IMR-90 (cell line): ENCODE measurements at regions not wholly inside any gene's neighbourhood (a gene's known extent, or its start where the extent isn't known, plus 50 kb on each side); places are given as distances from the start of the nearest gene placed in this dataset.

Experiments used
- ATAC-seq: fragments of 200-7000 bp; cut with Tn5 transposase; 2 replicates; pipeline ENCODE4 v1.9.1; 2020; ENCODE audit warnings: low read depth, mild to moderate bottlenecking, moderate library complexity
- BruUV-seq: library from RNA; stranded (reverse); fragments of 400-500 nt; replicated peaks from 2 replicates; lab custom pipeline; 2021; lab: Mats Ljungman, UMichigan
- CTCF ChIA-PET: fragments of 300-600 bp; formaldehyde crosslinking; extraction: SDS; loops from one replicate; lab custom pipeline; 2021; ENCODE audit warnings: antibody characterized with exemption; lab: Yijun Ruan, JAX
- POLR2A ChIA-PET: fragments of 300-600 bp; sonication (Branson Sonifier 250); formaldehyde crosslinking; loops from one replicate; lab custom pipeline; 2022; ENCODE audit warnings: antibody characterized with exemption; ENCODE audit not compliant: unreplicated experiment; lab: Charles Lee
- DNase-seq: peaks from one replicate; pipeline ENCODE4 v3.0.0; 2013
- H2AFZ ChIP-seq: replicated peaks from 2 replicates; pipeline ENCODE3; 2013; ENCODE audit warnings: low read length, mild to moderate bottlenecking; ENCODE audit not compliant: poor library complexity
- H2AK5ac ChIP-seq: 2 replicates; pipeline ENCODE4 v1.6.1; 2013; ENCODE audit warnings: low read depth, low read length, inconsistent platforms
- H2AK9ac ChIP-seq: replicated peaks from 2 replicates; pipeline ENCODE3; 2013; ENCODE audit warnings: mild to moderate bottlenecking, low read depth, low read length, moderate library complexity; ENCODE audit not compliant: poor library complexity
- H2BK120ac ChIP-seq: 2 replicates; pipeline ENCODE4 v1.6.1; 2013; ENCODE audit warnings: low read depth, low read length, inconsistent platforms
- H2BK15ac ChIP-seq: 3 replicates; pipeline ENCODE4 v1.6.1; 2013; ENCODE audit warnings: low read depth, low read length, inconsistent platforms
- H2BK20ac ChIP-seq: 2 replicates; pipeline ENCODE4 v1.6.1; 2013; ENCODE audit warnings: low read depth, mild to moderate bottlenecking, inconsistent platforms, low read length, moderate library complexity
- H2BK5ac ChIP-seq: 2 replicates; pipeline ENCODE4 v1.6.1; 2013; ENCODE audit warnings: mild to moderate bottlenecking, low read depth, low read length, inconsistent platforms; ENCODE audit not compliant: poor library complexity, severe bottlenecking
- H3K14ac ChIP-seq: replicated peaks from 2 replicates; pipeline ENCODE4 v1.6.1; 2013; ENCODE audit warnings: low read depth, low read length, inconsistent platforms
- H3K18ac ChIP-seq: 2 replicates; pipeline ENCODE4 v1.6.1; 2013; ENCODE audit warnings: low read depth, low read length, control low read depth
- H3K23ac ChIP-seq: 2 replicates; pipeline ENCODE4 v1.6.1; 2013; ENCODE audit warnings: low read depth, low read length, inconsistent platforms
- H3K27ac ChIP-seq: 2 replicates; pipeline ENCODE4 v1.5.1; 2013; ENCODE audit warnings: mild to moderate bottlenecking, control low read depth, low read length; ENCODE audit not compliant: insufficient read depth
- H3K27me3 ChIP-seq: 2 replicates; pipeline ENCODE4 v1.6.1; 2013; ENCODE audit warnings: low read length; ENCODE audit not compliant: control insufficient read depth, insufficient read depth
- H3K36me3 ChIP-seq: 2 replicates; pipeline ENCODE4 v1.6.1; 2013; ENCODE audit warnings: low read length, mixed read lengths; ENCODE audit not compliant: control insufficient read depth, insufficient read depth
- H3K4ac ChIP-seq: 2 replicates; pipeline ENCODE4 v1.6.1; 2013; ENCODE audit warnings: low read depth, low read length, inconsistent platforms
- H3K4me1 ChIP-seq: 2 replicates; pipeline ENCODE4 v1.6.1; 2013; ENCODE audit warnings: low read length, mixed read lengths; ENCODE audit not compliant: control insufficient read depth, insufficient read depth
- H3K4me2 ChIP-seq: 2 replicates; pipeline ENCODE4 v1.6.1; 2013; ENCODE audit warnings: low read depth, mild to moderate bottlenecking, control low read depth, low read length, moderate library complexity
- H3K4me3 ChIP-seq: 2 replicates; pipeline ENCODE4 v1.5.1; 2013; ENCODE audit warnings: low read depth, mild to moderate bottlenecking, control low read depth, low read length, moderate library complexity; ENCODE audit not compliant: insufficient read depth
- H3K56ac ChIP-seq: 2 replicates; pipeline ENCODE4 v1.6.1; 2013; ENCODE audit warnings: low read length, inconsistent platforms; ENCODE audit not compliant: insufficient read depth; ENCODE audit errors: extremely low read depth
- H3K79me1 ChIP-seq, 2 experiments: 2 replicates each; pipeline ENCODE4 v1.6.1; 2013; ENCODE audit warnings: low read length in 2 of 2, inconsistent platforms in 1 of 2, low read depth in 1 of 2
- H3K9ac ChIP-seq: 2 replicates; pipeline ENCODE4 v1.6.1; 2013; ENCODE audit warnings: low read depth, low read length, control low read depth
- H3K9me1 ChIP-seq: 2 replicates; pipeline ENCODE4 v1.6.1; 2013; ENCODE audit warnings: low read length, inconsistent platforms; ENCODE audit not compliant: insufficient read depth
- H3K9me3 ChIP-seq: 2 replicates; pipeline ENCODE4 v1.6.1; 2013; ENCODE audit warnings: low read length; ENCODE audit not compliant: control insufficient read depth, insufficient read depth
- H4K20me1 ChIP-seq: 2 replicates; pipeline ENCODE4 v1.6.1; 2013; ENCODE audit warnings: low read length, inconsistent platforms; ENCODE audit not compliant: insufficient read depth
- H4K5ac ChIP-seq: 2 replicates; pipeline ENCODE4 v1.6.1; 2013; ENCODE audit warnings: mild to moderate bottlenecking, low read depth, low read length, control low read depth
- H4K8ac ChIP-seq, 2 experiments: 2 replicates each; pipeline ENCODE4 v1.6.1; 2013; ENCODE audit warnings: low read depth in 2 of 2, low read length in 2 of 2, control low read depth in 1 of 2, inconsistent platforms in 1 of 2
- H4K91ac ChIP-seq: 2 replicates; pipeline ENCODE4 v1.6.1; 2013; ENCODE audit warnings: low read depth, low read length, inconsistent platforms; ENCODE audit not compliant: insufficient read depth
- FOS ChIP-seq: fragments of 150-350 bp; IDR thresholded peaks from 2 replicates; pipeline ENCODE4 v1.6.1; 2016; ENCODE audit warnings: low read depth, low read length
- MAFK ChIP-seq: IDR thresholded peaks from 2 replicates; pipeline ENCODE4 v1.6.1; 2012; ENCODE audit warnings: low read depth, low read length, improper control_type of control experiment
- MXI1 ChIP-seq: IDR thresholded peaks from 2 replicates; pipeline ENCODE4 v1.6.1; 2012; ENCODE audit warnings: low read depth, mild to moderate bottlenecking, low read length, moderate library complexity, borderline replicate concordance
- POLR2A ChIP-seq: IDR thresholded peaks from 2 replicates; pipeline ENCODE4 v1.6.1; 2012; ENCODE audit warnings: mild to moderate bottlenecking, low read depth, low read length
- RCOR1 ChIP-seq: IDR thresholded peaks from 2 replicates; pipeline ENCODE4 v1.6.1; 2012; ENCODE audit warnings: mild to moderate bottlenecking, low read length, improper control_type of control experiment; ENCODE audit not compliant: insufficient replicate concordance
- whole genome bisulfite sequencing, 2 experiments: methylation state at CpG; one replicate each; pipeline versions ENCODE4 v1.1.5 to v1.1.7; 2013; ENCODE audit warnings: missing lambda C conversion rate in 2 of 2; ENCODE audit not compliant: insufficient read length in 1 of 2; ENCODE audit errors: extremely low coverage in 2 of 2; 5-methylcytosine and 5-hydroxymethylcytosine counted together
- dilution Hi-C: fragments of 300-500 bp; cut with HindIII; formaldehyde crosslinking; loops from one replicate; pipeline ENCODE4 v1.14.3; 2018; ENCODE audit warnings: low sequenced_read_pairs; ENCODE audit not compliant: unreplicated experiment
- in situ Hi-C: fragments of 300-500 bp; cut with MboI; formaldehyde crosslinking; loops from 3 replicates; pipeline ENCODE4 v1.14.3; 2019; ENCODE audit warnings: low sequenced_read_pairs, inconsistent platforms, mixed read lengths
- intact Hi-C: fragments of 100-400 bp; cut with micrococcal nuclease; formaldehyde crosslinking; loops from 2 replicates; pipeline ENCODE4 v1.10.0; 2022
- TF ChIP-seq, protein P1 (sequence below): conservative IDR thresholded peaks from 2 replicates; pipeline ENCODE4 v1.5.1; 2012; ENCODE audit warnings: mild to moderate bottlenecking, low read depth, low read length, improper control_type of control experiment
- TF ChIP-seq, protein P2 (sequence below): fragments of 150-350 bp; IDR thresholded peaks from 2 replicates; pipeline ENCODE4 v1.6.1; 2017; ENCODE audit warnings: mild to moderate bottlenecking, antibody characterized with exemption, low read length, low read depth

- Histone ChIP-seq H2AK5ac (no peak overlapping the region), H4K20me1 (no peaks in the 10 kb centered on the region), H3K9me3 (no peaks in the 10 kb centered on the region), H2BK5ac (no peak overlapping the region), H3K56ac (no peak overlapping the region), H3K79me1 (no peaks in the 10 kb centered on the region), H3K4me1 (no peaks in the 10 kb centered on the region), H3K9me1 (no peaks in the 10 kb centered on the region), H2BK120ac (no peak overlapping the region), H2BK20ac (no peak overlapping the region), H4K91ac (no peak overlapping the region), H3K36me3 (no peaks in the 10 kb centered on the region), H3K18ac (no peak overlapping the region), H3K9ac (no peak overlapping the region), H3K4me2 (no peak overlapping the region), H2AK9ac (no peak overlapping the region), H4K8ac (no peak overlapping the region), H3K27ac (no peak overlapping the region), H3K4me3 (no peak overlapping the region), H2BK15ac (no peak overlapping the region), H3K27me3 (no peaks in the 10 kb centered on the region), H3K14ac (no peak overlapping the region), H3K23ac (no peak overlapping the region), H4K5ac (no peak overlapping the region), H3K4ac (no peak overlapping the region), H2AFZ (no peak overlapping the region)
- no TSS peak for BruUV-seq
- in situ Hi-C loops: no loop called here
- dilution Hi-C loops: no loop called here
- ChIA-PET POLR2A (no interaction called here), CTCF (no interaction called here)
- ATAC-seq (no peak), DNase-seq (no peak)
- WGBS, 2 experiments: no CpG with 5 or more reads among the region's 3 CpGs
- TF ChIP-seq FOS (no peak), POLR2A (no peak), MAFK (no peak), MXI1 (no peak), RCOR1 (no peak)
- TF ChIP-seq, protein P1, sequence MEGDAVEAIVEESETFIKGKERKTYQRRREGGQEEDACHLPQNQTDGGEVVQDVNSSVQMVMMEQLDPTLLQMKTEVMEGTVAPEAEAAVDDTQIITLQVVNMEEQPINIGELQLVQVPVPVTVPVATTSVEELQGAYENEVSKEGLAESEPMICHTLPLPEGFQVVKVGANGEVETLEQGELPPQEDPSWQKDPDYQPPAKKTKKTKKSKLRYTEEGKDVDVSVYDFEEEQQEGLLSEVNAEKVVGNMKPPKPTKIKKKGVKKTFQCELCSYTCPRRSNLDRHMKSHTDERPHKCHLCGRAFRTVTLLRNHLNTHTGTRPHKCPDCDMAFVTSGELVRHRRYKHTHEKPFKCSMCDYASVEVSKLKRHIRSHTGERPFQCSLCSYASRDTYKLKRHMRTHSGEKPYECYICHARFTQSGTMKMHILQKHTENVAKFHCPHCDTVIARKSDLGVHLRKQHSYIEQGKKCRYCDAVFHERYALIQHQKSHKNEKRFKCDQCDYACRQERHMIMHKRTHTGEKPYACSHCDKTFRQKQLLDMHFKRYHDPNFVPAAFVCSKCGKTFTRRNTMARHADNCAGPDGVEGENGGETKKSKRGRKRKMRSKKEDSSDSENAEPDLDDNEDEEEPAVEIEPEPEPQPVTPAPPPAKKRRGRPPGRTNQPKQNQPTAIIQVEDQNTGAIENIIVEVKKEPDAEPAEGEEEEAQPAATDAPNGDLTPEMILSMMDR: no peak
- TF ChIP-seq, protein P2, sequence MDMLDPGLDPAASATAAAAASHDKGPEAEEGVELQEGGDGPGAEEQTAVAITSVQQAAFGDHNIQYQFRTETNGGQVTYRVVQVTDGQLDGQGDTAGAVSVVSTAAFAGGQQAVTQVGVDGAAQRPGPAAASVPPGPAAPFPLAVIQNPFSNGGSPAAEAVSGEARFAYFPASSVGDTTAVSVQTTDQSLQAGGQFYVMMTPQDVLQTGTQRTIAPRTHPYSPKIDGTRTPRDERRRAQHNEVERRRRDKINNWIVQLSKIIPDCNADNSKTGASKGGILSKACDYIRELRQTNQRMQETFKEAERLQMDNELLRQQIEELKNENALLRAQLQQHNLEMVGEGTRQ: no peak
- intact Hi-C loops: no loop called here
These were observed 338.0 kb downstream of the RWDD3 start for GRCh38 chr1:95572002-95572401.
